ENCODE measurements at regions not wholly inside any gene's neighbourhood (a gene's known extent, or its start where the extent isn't known, plus 50 kb on each side); places are given as distances from the start of the nearest gene placed in this dataset.

DNA sequence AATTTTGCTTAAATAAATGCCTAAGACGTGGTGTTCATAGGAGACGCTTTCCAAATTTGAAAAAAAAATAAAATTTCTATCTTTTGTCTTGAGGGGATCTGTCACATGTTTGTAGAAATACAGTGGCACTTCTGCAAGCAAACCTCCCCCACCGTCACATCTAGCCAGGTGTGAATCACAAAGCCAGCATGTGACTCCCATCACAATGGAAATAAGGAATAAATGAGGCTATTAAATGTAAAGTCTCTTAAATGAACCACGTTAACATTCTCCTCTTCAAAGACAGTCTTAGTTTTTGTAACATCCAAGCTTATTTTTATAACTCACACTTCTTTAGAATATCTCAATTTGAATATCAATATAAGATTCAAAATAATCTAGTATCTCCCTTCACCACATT is 63.0 kb upstream of the CCSER1 start:
- TF ChIP-seq, protein P1, sequence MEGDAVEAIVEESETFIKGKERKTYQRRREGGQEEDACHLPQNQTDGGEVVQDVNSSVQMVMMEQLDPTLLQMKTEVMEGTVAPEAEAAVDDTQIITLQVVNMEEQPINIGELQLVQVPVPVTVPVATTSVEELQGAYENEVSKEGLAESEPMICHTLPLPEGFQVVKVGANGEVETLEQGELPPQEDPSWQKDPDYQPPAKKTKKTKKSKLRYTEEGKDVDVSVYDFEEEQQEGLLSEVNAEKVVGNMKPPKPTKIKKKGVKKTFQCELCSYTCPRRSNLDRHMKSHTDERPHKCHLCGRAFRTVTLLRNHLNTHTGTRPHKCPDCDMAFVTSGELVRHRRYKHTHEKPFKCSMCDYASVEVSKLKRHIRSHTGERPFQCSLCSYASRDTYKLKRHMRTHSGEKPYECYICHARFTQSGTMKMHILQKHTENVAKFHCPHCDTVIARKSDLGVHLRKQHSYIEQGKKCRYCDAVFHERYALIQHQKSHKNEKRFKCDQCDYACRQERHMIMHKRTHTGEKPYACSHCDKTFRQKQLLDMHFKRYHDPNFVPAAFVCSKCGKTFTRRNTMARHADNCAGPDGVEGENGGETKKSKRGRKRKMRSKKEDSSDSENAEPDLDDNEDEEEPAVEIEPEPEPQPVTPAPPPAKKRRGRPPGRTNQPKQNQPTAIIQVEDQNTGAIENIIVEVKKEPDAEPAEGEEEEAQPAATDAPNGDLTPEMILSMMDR (conservative IDR thresholded peaks at IDR 0.05; ENCODE audit: low read depth), result no peak
- H3K27ac ChIP-seq, result no peak overlapping the region
- POLR2A ChIA-PET (ENCODE audit: low non-redundant PET), result no interaction called here
- no peak for DNase-seq (ENCODE audit: low spot score)
- CTCF ChIA-PET, result interaction anchor here (0.6 kb wide), 1 partner anchor 9 kb away, joined by 3 read pairs; no protein-coding TSS in a partner anchor

DNA sequence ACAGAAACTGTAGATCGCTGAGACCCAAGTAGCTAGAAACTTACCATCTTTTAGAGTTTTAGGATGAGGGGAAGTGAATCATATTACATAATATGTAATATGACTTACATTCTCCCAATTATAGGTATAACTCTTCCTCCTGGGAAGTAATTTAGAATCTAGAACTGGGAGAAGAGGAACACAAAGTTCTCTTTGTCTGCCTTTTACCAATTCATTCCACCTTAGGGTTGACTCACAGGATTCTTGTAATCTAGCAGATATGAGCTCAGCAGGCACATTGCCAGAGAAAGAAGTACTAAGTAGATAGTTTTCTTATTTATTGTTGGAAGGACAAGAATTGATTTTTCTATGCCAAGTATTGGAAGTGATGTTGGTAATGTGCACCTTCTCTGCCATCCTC is 58.0 kb upstream of the CCSER1 start:
- TF ChIP-seq, protein P1 (conservative IDR thresholded peaks at IDR 0.05; ENCODE audit: low read depth), result no peak
- peak; percentile 9 for DNase-seq (ENCODE audit: low spot score)
- ChIA-PET CTCF (no interaction called here), POLR2A (ENCODE audit: low non-redundant PET) (no interaction called here)
- no peak overlapping the region for H3K27ac ChIP-seq

DNA sequence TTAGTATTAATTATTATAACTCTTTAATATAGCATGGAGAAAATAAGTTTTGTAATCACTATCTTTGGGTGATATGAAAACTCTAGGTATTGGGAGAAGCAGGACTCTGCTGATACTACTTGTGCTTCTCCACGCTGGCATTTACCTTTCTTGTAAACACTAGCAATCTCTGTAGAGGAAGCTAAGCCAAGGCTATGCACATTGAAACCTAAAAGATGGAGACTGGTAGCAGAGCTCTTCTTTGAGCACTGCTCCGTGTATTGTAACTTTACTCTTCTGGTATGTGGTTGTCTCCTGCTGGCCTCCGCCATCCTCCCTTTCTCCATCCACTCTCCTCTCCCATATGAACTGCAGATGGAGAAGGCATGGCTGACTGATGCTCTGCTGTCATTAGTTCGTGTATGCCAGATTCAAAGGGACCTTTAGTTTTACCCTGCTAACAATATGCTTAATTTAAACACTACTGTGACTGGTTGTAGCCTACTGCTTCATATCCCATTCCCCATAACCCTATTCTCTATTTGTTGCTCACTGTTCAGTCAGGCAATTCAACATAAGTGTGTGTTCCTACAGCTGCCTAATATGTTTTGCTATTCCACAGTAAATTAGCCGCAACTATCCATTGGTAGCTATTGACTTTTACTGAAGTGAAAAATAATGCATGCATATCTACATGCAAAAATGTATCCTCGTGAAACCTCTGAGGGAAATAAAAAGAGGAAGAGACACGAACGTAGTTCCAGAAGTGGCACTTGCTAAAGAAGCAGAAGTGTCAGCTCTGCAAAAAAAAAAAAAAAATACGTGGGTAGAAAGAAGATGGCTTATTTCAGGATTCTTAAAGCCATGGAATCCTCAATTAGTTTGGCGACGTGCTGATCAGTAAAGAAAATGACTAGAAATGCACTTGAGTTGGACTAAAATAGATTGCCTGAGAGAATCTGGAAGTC is 55.6 kb upstream of the CCSER1 start:
- ChIA-PET CTCF (no interaction called here), POLR2A (ENCODE audit: low non-redundant PET) (no interaction called here)
- H3K27ac ChIP-seq, result no peak overlapping the region
- TF ChIP-seq, protein P1 (conservative IDR thresholded peaks at IDR 0.05; ENCODE audit: low read depth), result no peak
- DNase-seq (ENCODE audit: low spot score), result no peak

DNA sequence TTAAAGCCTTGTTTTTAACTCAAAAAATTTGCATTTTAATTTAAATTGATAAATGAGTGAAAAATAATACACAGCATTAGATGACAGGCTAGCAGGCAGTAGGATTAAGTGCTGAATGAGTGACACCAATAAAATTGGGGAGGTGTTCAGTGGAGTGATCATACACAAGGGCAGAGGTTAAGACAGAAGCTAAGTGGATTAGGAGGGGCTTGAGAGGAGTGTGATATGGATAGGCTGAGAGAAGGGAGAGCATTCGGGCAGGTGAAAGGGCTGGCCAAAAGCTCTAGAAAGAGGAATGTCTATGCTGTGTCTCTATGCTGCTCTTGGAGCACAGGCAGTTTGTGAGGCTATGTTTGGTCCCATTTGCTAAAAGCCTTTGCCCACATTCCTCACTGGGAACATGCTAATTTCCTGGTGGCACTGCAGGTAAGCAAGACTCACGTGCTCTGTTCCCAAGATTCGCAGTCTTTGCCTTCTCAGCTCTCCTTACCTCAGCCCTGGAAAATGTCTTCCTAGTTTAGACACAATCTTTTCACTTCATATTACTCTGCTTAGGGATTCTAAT is 52.8 kb upstream of the CCSER1 start:
- ChIA-PET POLR2A (ENCODE audit: low non-redundant PET) (no interaction called here), CTCF (no interaction called here)
- H3K27ac ChIP-seq, result no peak overlapping the region
- TF ChIP-seq, protein P1 (conservative IDR thresholded peaks at IDR 0.05; ENCODE audit: low read depth), result no peak
- DNase-seq (ENCODE audit: low spot score), result no peak
